Inferior parietal cortex (tissue), 1 donor: ENCODE measurements at regions not wholly inside any gene's neighbourhood (a gene's known extent, or its start where the extent isn't known, plus 50 kb on each side); places are given as distances from the start of the nearest gene placed in this dataset.
A peak's percentile ranks its signal among the peaks of the same experiment; 100 is the strongest.

Experiments
- DNase-seq: peaks from one replicate; pipeline ENCODE4 v3.0.0-alpha.2; 2016; ENCODE audit errors: extremely low spot score

DNA sequence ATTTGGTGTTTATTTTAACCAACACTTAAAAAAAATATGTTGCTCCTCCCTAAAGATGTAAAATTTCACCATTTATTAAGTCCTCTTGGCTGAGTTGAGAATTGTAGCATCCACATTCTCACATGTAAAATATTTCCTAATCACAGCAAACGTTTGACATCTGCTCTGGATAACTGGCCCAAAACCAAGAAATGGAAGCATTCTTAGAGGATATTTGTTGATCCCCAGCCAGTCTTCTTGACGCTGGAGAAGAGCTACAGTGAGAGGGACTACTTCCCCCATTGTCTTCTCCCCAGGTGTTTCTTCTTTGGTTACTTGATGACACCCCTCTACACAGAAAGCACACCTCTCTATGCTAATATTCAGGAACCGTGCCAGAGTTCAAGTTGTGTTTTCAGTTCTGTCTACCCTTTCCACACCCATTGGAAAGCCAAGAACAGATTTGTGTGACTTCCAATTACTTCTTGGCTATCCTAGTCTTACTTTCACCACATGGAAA, 454.5 kb upstream of the JAG1 start:
- no peak for DNase-seq

- DNase-seq, result no peak
These were observed 454.9 kb upstream of the JAG1 start for GRCh38 chr20:11128721-11129120.

GRCh38 chr20:11130554-11131166, 456.9 kb upstream of the JAG1 start:
- DNase-seq, result no peak

DNA sequence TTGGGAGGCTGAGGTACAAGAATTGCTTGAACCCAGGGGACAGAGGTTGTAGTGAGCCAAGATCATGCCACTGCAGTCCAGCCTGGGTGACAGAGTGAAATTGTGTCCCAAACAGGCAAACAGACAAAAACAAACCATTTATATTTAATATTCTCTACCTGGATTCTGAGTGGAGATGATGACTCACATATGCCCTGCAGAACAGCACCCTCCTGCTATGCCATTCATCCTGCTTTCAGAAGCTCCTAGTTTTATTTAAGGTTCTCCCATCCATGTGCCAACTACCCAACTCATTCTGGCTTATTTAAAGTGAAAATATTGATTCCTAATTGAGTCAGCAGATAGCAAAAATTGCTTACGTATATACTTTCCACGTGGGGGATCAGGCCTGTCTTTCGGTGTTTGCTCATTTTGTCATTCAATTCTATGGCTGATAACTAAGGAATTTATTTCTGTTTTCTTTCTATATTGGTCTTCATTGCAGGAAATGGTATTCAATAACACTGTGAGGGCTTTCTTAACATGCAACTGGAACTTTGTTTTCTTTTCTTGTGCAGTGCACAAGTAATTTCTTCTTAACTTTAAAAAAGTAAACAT, 459.1 kb upstream of the JAG1 start:
- no peak for DNase-seq

DNA sequence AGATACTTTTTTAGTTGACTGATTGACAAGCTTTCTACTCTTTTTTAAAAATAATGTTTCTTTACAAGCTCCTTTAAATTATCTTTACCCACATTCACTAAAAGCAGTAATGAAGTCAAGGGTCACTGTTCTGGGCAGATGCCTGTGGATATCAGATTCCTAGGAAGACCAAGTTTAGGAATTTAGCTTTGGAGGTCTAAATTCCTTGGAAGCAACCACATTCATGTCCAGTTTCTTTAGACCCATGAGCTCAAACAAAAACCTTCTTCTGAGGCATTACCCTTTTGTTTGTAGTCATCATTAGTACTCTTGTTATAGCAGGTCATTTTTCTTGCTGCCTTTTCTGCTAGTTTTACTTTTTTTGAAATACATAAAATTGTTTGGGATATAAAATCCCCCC, 462.9 kb upstream of the JAG1 start:
- no peak for DNase-seq

DNA sequence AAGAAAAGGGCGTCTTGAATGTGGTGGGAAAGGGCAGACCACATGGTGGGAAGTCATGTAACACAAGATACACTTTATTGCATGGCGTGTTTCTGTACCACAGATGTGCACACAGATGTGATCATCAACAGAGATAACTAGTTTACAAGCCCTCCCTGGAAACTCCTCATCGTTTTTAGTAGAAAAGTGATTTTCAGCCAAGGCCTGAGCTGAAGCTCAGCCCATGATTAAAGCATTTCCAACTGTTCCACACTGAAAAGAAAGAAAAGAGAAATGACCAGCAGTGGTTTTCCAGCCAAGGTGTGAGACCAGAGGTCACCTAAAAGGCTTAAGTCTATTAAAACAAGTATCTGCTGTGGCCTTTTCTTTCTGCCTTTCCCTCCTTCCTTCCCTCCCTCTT, 463.9 kb upstream of the JAG1 start:
- DNase-seq, result no peak

DNA sequence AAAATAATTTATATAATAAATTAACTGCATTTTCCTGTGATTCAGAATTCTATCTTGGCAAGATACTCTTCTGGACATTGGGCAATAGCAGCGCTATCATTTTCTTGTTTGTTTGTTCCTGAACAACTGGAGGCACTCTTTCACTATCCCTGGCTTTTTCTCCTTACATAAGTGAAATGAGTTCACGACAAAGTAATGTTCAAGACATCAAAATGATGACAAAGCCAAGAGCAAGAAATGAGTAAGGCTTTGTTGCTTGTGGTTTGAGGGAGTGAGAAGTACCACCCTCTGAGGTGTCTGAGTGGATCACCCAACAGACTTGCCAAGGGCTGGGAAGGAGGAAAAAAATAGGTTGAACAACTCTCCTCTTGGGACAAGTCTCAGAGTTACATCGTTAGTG, 466.6 kb upstream of the JAG1 start:
- DNase-seq, result no peak

GRCh38 chr20:11143481-11143880, 469.7 kb upstream of the JAG1 start:
- DNase-seq, result no peak

- DNase-seq, result no peak
These were observed 470.5 kb upstream of the JAG1 start for GRCh38 chr20:11144114-11144950.

DNA sequence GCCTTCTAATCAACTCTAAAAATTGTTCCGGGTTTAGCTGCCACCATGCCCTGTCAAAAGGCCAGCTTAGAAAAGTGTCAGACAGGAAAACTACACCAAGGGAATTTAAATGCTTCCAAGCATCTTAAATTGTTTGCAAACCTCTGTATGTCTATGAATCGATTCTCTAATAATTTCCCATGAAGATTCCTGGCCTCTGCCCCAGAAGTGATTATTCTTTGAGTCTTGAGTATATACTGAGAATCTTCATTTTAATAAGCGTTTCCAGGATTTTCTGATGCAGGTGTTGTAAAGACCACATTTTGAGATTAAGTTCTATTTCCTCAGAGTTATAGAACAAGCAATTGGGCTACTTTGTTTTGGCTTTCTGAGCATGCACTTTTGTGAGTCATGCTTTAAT, 471.8 kb upstream of the JAG1 start:
- DNase-seq, result no peak

GRCh38 chr20:11153819-11154218, 480.0 kb upstream of the JAG1 start:
- no peak for DNase-seq

DNA sequence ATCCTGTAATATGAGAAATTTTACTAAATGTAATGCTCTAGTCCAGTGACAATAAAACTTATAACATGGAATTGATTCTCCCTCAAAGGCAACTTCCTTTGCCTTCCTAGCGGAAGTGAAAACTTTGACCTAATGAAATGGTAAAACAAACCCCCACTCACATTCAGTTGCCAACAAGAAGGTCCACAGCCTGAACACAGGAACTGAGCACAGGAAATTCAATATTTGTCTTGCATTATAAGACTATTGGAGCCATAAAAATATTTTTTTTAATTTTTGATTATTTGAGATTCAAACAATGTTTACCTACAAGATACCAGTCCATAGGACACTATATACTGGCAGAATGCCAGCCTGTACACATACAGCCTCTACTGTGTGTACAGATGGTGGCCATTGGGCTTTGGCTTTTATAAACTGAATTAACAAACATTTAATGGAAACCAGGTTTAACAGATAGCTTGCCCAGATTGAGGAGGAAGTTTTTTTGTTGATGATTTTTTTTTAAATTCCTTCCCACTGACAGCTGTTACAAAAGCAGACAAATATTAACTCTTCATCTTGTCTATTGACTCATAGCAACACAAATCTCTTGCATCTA, 481.5 kb upstream of the JAG1 start:
- DNase-seq, result no peak

GRCh38 chr20:11156922-11157321, 483.1 kb upstream of the JAG1 start:
- DNase-seq, result no peak

DNA sequence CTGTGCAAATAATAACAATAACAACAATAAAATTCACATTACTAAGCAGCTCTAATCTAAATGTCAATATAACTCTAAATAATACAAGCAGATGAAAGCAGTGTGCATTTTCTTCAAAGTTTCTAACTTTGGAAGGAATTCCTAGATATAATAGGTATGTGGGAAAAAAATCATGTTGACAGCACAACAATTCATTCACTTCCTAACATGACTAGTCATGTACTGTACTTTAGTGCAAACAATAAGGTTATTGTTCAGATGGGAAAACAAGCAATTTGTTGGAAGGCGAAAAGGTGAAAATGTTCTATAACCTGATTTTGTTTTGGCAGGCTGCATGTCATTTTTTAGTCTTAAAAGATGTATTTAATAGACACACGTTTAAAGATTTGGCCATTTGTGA, 484.3 kb upstream of the JAG1 start:
- DNase-seq, result no peak

DNA sequence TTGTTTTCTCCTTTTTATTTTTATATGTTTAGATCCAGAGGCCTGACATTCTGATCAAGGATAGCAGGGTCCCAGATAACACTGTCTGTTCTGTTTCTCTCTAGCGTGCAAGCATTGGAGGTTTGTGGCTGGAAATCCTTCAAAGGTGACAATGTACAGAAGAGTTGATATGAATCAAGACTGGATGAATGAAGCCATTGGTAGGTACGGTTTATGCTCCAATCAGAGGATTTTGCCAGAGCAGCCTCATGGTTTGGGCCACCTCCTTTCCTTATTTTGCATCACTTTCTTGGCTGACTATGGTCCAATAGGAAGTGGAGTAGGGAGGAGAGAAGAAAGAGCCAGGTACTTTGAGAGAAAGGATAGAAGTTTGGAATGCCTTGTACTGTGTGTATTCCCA, 484.8 kb upstream of the JAG1 start:
- no peak for DNase-seq

DNA sequence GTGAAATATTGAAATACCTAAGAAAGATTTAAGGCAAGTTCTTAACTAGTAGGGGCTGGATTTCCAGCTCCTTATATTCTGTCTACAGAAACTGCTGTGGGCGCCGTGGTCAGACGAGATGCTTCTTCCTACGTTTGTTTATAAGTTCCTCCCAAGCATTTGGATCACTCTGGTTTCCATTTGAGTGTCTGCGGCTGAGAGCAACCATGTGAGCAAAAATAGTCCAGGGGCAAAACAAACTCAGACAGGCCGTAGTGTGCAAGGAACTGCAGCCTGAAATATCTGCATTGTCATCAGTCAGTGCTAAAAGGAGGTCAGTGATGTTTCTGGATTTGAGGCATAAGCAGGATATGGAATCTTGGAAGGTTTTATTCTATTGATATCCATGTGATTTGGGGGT, 485.9 kb upstream of the JAG1 start:
- peak; percentile 24 for DNase-seq

DNA sequence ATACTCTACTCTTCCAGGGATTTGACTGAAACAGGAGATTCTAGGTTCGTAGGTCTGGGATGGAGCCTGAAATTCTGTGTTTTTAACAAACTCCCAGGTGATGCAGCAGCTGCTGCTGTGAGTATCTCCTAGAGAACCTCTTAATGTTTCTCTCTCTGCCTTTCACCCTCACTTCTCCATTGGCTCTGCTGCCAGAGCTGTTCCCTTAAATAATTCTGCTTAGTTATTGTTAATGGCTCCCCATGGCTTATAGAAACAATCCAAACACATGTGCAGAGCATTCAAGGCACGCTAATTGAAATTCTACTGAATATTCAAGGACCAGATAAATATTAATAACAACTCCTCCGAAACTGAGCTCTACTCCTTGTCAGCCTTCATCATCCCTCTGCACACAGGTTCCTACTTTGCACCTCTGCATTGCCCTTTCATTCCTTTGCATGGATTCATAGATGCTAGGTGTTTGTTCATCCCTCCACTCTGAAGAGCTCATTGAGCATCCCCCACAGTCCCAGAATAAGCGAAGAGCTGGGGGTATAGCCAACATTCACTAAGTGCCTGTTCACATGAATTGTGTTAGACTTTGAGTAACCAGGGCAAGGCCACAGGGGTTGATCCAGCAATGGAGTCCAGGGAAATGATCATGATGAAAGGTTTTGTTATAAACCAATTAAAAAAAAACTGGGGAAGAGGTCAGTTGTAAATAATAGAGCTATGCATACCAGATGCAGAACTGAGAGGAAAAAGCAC, 488.4 kb upstream of the JAG1 start:
- DNase-seq, result no peak

GRCh38 chr20:11165789-11166188, 492.0 kb upstream of the JAG1 start:
- DNase-seq, result no peak

DNA sequence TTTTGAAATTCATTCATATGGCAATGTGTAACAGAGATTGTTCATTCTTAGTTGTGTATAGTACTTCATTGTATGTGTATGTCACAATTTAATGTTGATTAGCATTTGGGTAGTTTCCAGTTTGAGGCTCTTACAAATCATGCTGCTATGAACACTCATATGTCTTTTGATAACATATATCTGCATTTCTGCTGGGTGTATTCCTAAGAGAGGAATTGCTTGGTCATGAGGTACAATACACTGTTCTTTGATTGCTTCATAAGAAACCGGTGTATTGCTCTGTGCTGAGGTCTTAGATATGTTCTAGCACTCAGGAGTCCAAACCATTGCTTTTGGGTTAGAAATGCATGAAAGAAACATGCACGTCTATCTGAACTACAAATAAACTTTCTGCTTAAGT, 492.9 kb upstream of the JAG1 start:
- DNase-seq, result no peak

GRCh38 chr20:11168026-11168425, 494.2 kb upstream of the JAG1 start:
- DNase-seq, result no peak

GRCh38 chr20:11170025-11170424, 496.2 kb upstream of the JAG1 start:
- no peak for DNase-seq

GRCh38 chr20:11170565-11170964, 496.8 kb upstream of the JAG1 start:
- DNase-seq, result no peak
